ENCODE measurements at regions not wholly inside any gene's neighbourhood (a gene's known extent, or its start where the extent isn't known, plus 50 kb on each side); places are given as distances from the start of the nearest gene placed in this dataset.

- no peak overlapping the region for H3K4me3 ChIP-seq
- intact Hi-C loops (cut with DNase I) = no loop called here
- H3K4me1 ChIP-seq = no peaks in the 10 kb centered on the region
- ATAC-seq (no peak), DNase-seq (no peak)
- H3K27ac ChIP-seq = no peak overlapping the region
- TF ChIP-seq POLR2A (IDR thresholded peaks at IDR 0.05) (no peak), CTCF (IDR thresholded peaks at IDR 0.05) (no peak)
- no peaks in the 10 kb centered on the region for H3K36me3 ChIP-seq (replicated peaks in 1 of 2; ENCODE audit: insufficient read depth in 1 of 2, low read depth in 2 of 2)
- H3K9me3 ChIP-seq = no peaks in the 10 kb centered on the region
- 89 to 100% methylated on average over 3 of the region's 3 CpGs for WGBS, 2 donors
- no peaks in the 10 kb centered on the region for H3K27me3 ChIP-seq
Observed at GRCh38 chr12:89064780-89065179, 287.5 kb downstream of the DUSP6 start.

- H3K4me3 ChIP-seq = no peak overlapping the region
- ATAC-seq = no peak
- intact Hi-C loops (cut with DNase I) = no loop called here
- TF ChIP-seq CTCF (IDR thresholded peaks at IDR 0.05) = no peak
- H3K27me3 ChIP-seq = no peaks in the 10 kb centered on the region
- no peaks in the 10 kb centered on the region for H3K4me1 ChIP-seq
- H3K36me3 ChIP-seq (replicated peaks in 1 of 2; ENCODE audit: insufficient read depth in 1 of 2, low read depth in 2 of 2) = no peaks in the 10 kb centered on the region
- H3K27ac ChIP-seq = no peak overlapping the region
- WGBS, 2 donors = 78 to 82% methylated on average over 6 of the region's 6 CpGs
- H3K9me3 ChIP-seq = no peaks in the 10 kb centered on the region
- no peak for DNase-seq
Observed at GRCh38 chr12:89064151-89064550, 288.1 kb downstream of the DUSP6 start.

GRCh38 chr12:89062996-89063395 lies 289.3 kb downstream of the DUSP6 start:
- Histone ChIP-seq H3K9me3 (no peaks in the 10 kb centered on the region), H3K27ac (no peak overlapping the region), H3K27me3 (no peaks in the 10 kb centered on the region), H3K4me3 (no peak overlapping the region), H3K4me1 (peaks cover 6% of the 10 kb centered on the region), H3K36me3 (replicated peaks in 1 of 2; ENCODE audit: insufficient read depth in 1 of 2, low read depth in 2 of 2) (no peaks in the 10 kb centered on the region)
- ATAC-seq (no peak), DNase-seq (no peak)
- WGBS, 2 donors = 31 to 47% methylated on average over 2 of the region's 2 CpGs
- no peak for TF ChIP-seq CTCF (IDR thresholded peaks at IDR 0.05)
- TF ChIP-seq POLR2A (IDR thresholded peaks at IDR 0.05) = no peak
- intact Hi-C loops (cut with DNase I) = no loop called here

GRCh38 chr12:89059721-89060541 lies 292.4 kb downstream of the DUSP6 start:
- Histone ChIP-seq H3K4me3 (no peak overlapping the region), H3K36me3 (replicated peaks in 1 of 2; ENCODE audit: insufficient read depth in 1 of 2, low read depth in 2 of 2) (no peaks in the 10 kb centered on the region), H3K4me1 (peaks cover 6% of the 10 kb centered on the region), H3K27ac (no peak overlapping the region), H3K27me3 (no peaks in the 10 kb centered on the region), H3K9me3 (no peaks in the 10 kb centered on the region)
- no peak for DNase-seq
- TF ChIP-seq POLR2A (IDR thresholded peaks at IDR 0.05) = no peak
- TF ChIP-seq CTCF (IDR thresholded peaks at IDR 0.05) = no peak
- intact Hi-C loops (cut with DNase I) = no loop called here
- 75 to 77% methylated on average over 9 of the region's 9 CpGs for WGBS, 2 donors
- no peak for ATAC-seq

- H3K4me3 ChIP-seq = no peak overlapping the region
- ATAC-seq (no peak), DNase-seq (no peak)
- H3K9me3 ChIP-seq = no peaks in the 10 kb centered on the region
- 89 to 94% methylated on average over 3 of the region's 3 CpGs for WGBS, 2 donors
- no peaks in the 10 kb centered on the region for H3K27me3 ChIP-seq
- no peak overlapping the region for H3K27ac ChIP-seq
- peaks cover 6% of the 10 kb centered on the region for H3K4me1 ChIP-seq
- intact Hi-C loops (cut with DNase I) = no loop called here
- H3K36me3 ChIP-seq (replicated peaks in 1 of 2; ENCODE audit: insufficient read depth in 1 of 2, low read depth in 2 of 2) = no peaks in the 10 kb centered on the region
- TF ChIP-seq CTCF (IDR thresholded peaks at IDR 0.05) = no peak
- TF ChIP-seq POLR2A (IDR thresholded peaks at IDR 0.05) = no peak
Observed at GRCh38 chr12:89059056-89059455, 293.2 kb downstream of the DUSP6 start.
